Smooth muscle cell (in vitro differentiated cells): ENCODE measurements at regions not wholly inside any gene's neighbourhood (a gene's known extent, or its start where the extent isn't known, plus 50 kb on each side); places are given as distances from the start of the nearest gene placed in this dataset. TPM values are rescaled to one million over a fixed set of nuclear protein-coding genes. Genes with fewer than 3 reads are reported as not detected.

Experiments used
- small RNA-seq: library from RNA; depleted of rRNA; stranded (forward); fragments of <200 nt; gene quantifications from one replicate; pipeline ENCODE3, GENCODE V24; 2014

Small RNA genes lying in the stretch of these regions (small RNA-seq; reads per million reads assigned to genes)
- gene AL160290.3: not detected
